GM12878 (cell line): ENCODE measurements at regions not wholly inside any gene's neighbourhood (a gene's known extent, or its start where the extent isn't known, plus 50 kb on each side); places are given as distances from the start of the nearest gene placed in this dataset.

Source experiments
- ATAC-seq: fragments of 200-7000 bp; cut with Tn5 transposase; 3 replicates; pipeline ENCODE4 v1.9.1; 2020; ENCODE audit warnings: mild to moderate bottlenecking, moderate library complexity
- BruUV-seq: library from RNA; stranded (reverse); fragments of 400-500 nt; replicated peaks from 2 replicates; lab custom pipeline; 2021; lab: Mats Ljungman, UMichigan
- CTCF ChIA-PET: fragments of 300-600 bp; sonication (Branson Sonifier 250); formaldehyde crosslinking; extraction: SDS; loops from one replicate; lab custom pipeline; 2021; ENCODE audit warnings: inconsistent platforms; lab: Yijun Ruan, JAX
- POLR2A ChIA-PET: fragments of 350-600 bp; formaldehyde crosslinking; extraction: SDS; loops from one replicate; lab custom pipeline; 2021; ENCODE audit warnings: inconsistent platforms; lab: Charles Lee
- RAD21 ChIA-PET: fragments of 300-600 bp; sonication (Branson Sonifier 250); formaldehyde crosslinking; loops from one replicate; lab custom pipeline; 2023; ENCODE audit warnings: antibody characterized with exemption; ENCODE audit not compliant: unreplicated experiment; lab: Charles Lee
- SMC1A ChIA-PET: fragments of 300-600 bp; sonication (Branson Sonifier 250); formaldehyde crosslinking; loops from one replicate; lab custom pipeline; 2023; ENCODE audit not compliant: unreplicated experiment, uncharacterized antibody; lab: Charles Lee
- DNase-seq: peaks from one replicate; pipeline ENCODE4 v3.0.0-alpha.2; 2011; ENCODE audit warnings: low read depth, low spot score
- FAIRE-seq: peaks from 3 replicates; lab custom pipeline; 2011; peaks lifted over from hg19 to GRCh38; lab: Jason Lieb, UNC
- H2AFZ ChIP-seq: 2 replicates; pipeline ENCODE4 v1.6.0; 2011; ENCODE audit warnings: low read depth, low read length, control low read depth; ENCODE audit not compliant: control insufficient read depth
- H3K27ac ChIP-seq: 2 replicates; pipeline ENCODE4 v1.5.1; 2011; ENCODE audit warnings: control low read depth; ENCODE audit not compliant: control insufficient read depth, insufficient read depth
- H3K27me3 ChIP-seq, 2 experiments: replicated peaks in 1 of 2; 2 replicates each; pipeline versions ENCODE4 v1.6.0 to v1.6.1; 2011; ENCODE audit warnings: low read length in 1 of 2; ENCODE audit not compliant: control insufficient read depth in 2 of 2, insufficient read depth in 2 of 2
- H3K36me3 ChIP-seq, 2 experiments: 2 replicates each; pipeline ENCODE4 v1.5.1; 2011; ENCODE audit warnings: low read length in 1 of 2; ENCODE audit not compliant: control insufficient read depth in 2 of 2, insufficient read depth in 2 of 2
- H3K4me1 ChIP-seq: 2 replicates; pipeline ENCODE4 v1.6.1; 2011; ENCODE audit warnings: mild to moderate bottlenecking, low read length, moderate library complexity, mixed read lengths; ENCODE audit not compliant: control insufficient read depth, insufficient read depth
- H3K4me2 ChIP-seq: 2 replicates; pipeline ENCODE4 v1.6.0; 2011; ENCODE audit warnings: control low read depth; ENCODE audit not compliant: control insufficient read depth, insufficient read depth
- H3K4me3 ChIP-seq: fragments of 200-600 bp; sonication (generic); 2 replicates; pipeline ENCODE4 v1.5.1; 2016
- H3K79me2 ChIP-seq: 2 replicates; pipeline ENCODE4 v1.6.0; 2011; ENCODE audit warnings: low read length; ENCODE audit not compliant: control insufficient read depth, insufficient read depth
- H3K9ac ChIP-seq: 2 replicates; pipeline ENCODE4 v1.8.0; 2011; ENCODE audit warnings: low read length, control low read depth, mixed read lengths; ENCODE audit not compliant: control insufficient read depth, insufficient read depth
- H3K9me3 ChIP-seq: replicated peaks from 3 replicates; pipeline ENCODE4 v1.5.1; 2011; ENCODE audit warnings: mild to moderate bottlenecking, low read length; ENCODE audit not compliant: control insufficient read depth, insufficient read depth
- H4K20me1 ChIP-seq: 2 replicates; pipeline ENCODE4 v1.6.0; 2011; ENCODE audit not compliant: control insufficient read depth, insufficient read depth
- BCLAF1 ChIP-seq: fragments of 450-650 bp; IDR thresholded peaks from 2 replicates; pipeline ENCODE4 v1.6.1; 2017; ENCODE audit warnings: antibody characterized with exemption, mild to moderate bottlenecking, moderate library complexity
- NKRF ChIP-seq: fragments of 450-650 bp; conservative IDR thresholded peaks from 2 replicates; pipeline ENCODE4 v1.6.1; 2017; ENCODE audit warnings: mild to moderate bottlenecking, moderate library complexity
- NR2C1 ChIP-seq: fragments of 450-650 bp; IDR thresholded peaks from 2 replicates; pipeline ENCODE4 v1.6.1; 2017; ENCODE audit warnings: antibody characterized with exemption, mild to moderate bottlenecking, moderate library complexity
- SKIL ChIP-seq: fragments of 450-650 bp; IDR thresholded peaks from 2 replicates; pipeline ENCODE4 v1.6.1; 2017; ENCODE audit warnings: mild to moderate bottlenecking, low read depth, inconsistent platforms; ENCODE audit not compliant: poor library complexity, severe bottlenecking
- TARDBP ChIP-seq: IDR thresholded peaks from 2 replicates; pipeline ENCODE4 v1.6.1; 2016; ENCODE audit warnings: borderline replicate concordance
- WGBS: methylation state at CpG from one replicate; pipeline ENCODE4 v1.1.6; 2016; ENCODE audit warnings: low lambda C conversion rate; ENCODE audit not compliant: insufficient replicate concordance, insufficient coverage; ENCODE audit errors: missing lambda C conversion rate; 5-methylcytosine and 5-hydroxymethylcytosine counted together
- in situ Hi-C: fragments of 300-500 bp; cut with MboI; formaldehyde crosslinking; loops from 9 replicates; pipeline ENCODE4 v1.14.3; 2018; ENCODE audit warnings: mixed read lengths
- intact Hi-C: fragments of 100-400 bp; cut with micrococcal nuclease; formaldehyde crosslinking; loops from one replicate; pipeline ENCODE4 v1.14.2; 2022; ENCODE audit not compliant: unreplicated experiment
- TF ChIP-seq, protein P1 (sequence below): fragments of 450-650 bp; IDR thresholded peaks from 2 replicates; pipeline ENCODE4 v1.6.1; 2014; ENCODE audit warnings: mild to moderate bottlenecking

DNA sequence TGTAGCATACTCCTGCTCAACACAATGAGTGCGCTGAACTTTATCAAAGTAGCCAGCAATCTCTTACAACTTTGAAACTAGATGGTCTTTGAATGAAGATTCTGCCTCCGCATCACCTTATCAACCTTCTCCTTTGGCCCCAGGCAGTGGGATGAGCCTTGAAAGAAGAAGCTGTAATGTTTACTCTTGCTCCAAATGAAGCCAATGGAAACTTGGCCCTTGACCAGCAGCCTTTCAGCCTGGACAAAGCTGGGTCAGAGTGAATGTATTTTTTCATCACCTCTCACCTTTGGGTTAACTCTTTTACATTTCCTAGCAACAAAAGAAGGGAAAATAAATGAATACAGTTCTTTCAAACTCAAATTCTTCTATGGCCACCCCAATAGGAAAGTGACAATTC lies 359.1 kb downstream of the KCNA4 start:
- DNase-seq (no peak), ATAC-seq (no peak)
- H3K9ac ChIP-seq = no peak overlapping the region
- H3K27ac ChIP-seq = no peak overlapping the region
- no peak overlapping the region for H3K4me2 ChIP-seq
- H3K4me3 ChIP-seq = no peak overlapping the region
- no peaks in the 10 kb centered on the region for H3K9me3 ChIP-seq
- ChIA-PET POLR2A (no interaction called here), SMC1A (no interaction called here), RAD21 (no interaction called here), CTCF (interaction anchor here (0.6 kb wide), 1 partner anchor 776 kb away, joined by 3 read pairs; no protein-coding TSS in a partner anchor)
- WGBS = 17% methylated on average over 2 of the region's 2 CpGs
- H4K20me1 ChIP-seq = no peaks in the 10 kb centered on the region
- no peaks in the 10 kb centered on the region for H3K4me1 ChIP-seq
- in situ Hi-C loops = no loop called here
- no peaks in the 10 kb centered on the region for H3K27me3 ChIP-seq
- TF ChIP-seq SKIL (no peak), TARDBP (no peak), BCLAF1 (no peak), NKRF (no peak), NR2C1 (no peak)
- TF ChIP-seq, protein P1, sequence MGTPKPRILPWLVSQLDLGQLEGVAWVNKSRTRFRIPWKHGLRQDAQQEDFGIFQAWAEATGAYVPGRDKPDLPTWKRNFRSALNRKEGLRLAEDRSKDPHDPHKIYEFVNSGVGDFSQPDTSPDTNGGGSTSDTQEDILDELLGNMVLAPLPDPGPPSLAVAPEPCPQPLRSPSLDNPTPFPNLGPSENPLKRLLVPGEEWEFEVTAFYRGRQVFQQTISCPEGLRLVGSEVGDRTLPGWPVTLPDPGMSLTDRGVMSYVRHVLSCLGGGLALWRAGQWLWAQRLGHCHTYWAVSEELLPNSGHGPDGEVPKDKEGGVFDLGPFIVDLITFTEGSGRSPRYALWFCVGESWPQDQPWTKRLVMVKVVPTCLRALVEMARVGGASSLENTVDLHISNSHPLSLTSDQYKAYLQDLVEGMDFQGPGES = no peak
- TF ChIP-seq, all 136 proteins: peak for 0
- H3K36me3 ChIP-seq = no peaks in the 10 kb centered on the region
- BruUV-seq = no TSS peak
- no peak overlapping the region for H2AFZ ChIP-seq
- H3K79me2 ChIP-seq = no peaks in the 10 kb centered on the region
- no peak for FAIRE-seq
- intact Hi-C loops = no loop called here
